ENCODE measurements at regions not wholly inside any gene's neighbourhood (a gene's known extent, or its start where the extent isn't known, plus 50 kb on each side); places are given as distances from the start of the nearest gene placed in this dataset.

- DNase-seq (ENCODE audit: low read depth, low spot score), result no peak
- TF ChIP-seq, protein P1, sequence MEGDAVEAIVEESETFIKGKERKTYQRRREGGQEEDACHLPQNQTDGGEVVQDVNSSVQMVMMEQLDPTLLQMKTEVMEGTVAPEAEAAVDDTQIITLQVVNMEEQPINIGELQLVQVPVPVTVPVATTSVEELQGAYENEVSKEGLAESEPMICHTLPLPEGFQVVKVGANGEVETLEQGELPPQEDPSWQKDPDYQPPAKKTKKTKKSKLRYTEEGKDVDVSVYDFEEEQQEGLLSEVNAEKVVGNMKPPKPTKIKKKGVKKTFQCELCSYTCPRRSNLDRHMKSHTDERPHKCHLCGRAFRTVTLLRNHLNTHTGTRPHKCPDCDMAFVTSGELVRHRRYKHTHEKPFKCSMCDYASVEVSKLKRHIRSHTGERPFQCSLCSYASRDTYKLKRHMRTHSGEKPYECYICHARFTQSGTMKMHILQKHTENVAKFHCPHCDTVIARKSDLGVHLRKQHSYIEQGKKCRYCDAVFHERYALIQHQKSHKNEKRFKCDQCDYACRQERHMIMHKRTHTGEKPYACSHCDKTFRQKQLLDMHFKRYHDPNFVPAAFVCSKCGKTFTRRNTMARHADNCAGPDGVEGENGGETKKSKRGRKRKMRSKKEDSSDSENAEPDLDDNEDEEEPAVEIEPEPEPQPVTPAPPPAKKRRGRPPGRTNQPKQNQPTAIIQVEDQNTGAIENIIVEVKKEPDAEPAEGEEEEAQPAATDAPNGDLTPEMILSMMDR (IDR thresholded peaks at IDR 0.05), result no peak
- TF ChIP-seq SIN3A (IDR thresholded peaks at IDR 0.05; ENCODE audit: borderline replicate concordance, insufficient read depth, low read depth, low read length) (no peak), TCF7L2 (IDR thresholded peaks at IDR 0.05; ENCODE audit: low read depth, low read length) (no peak), POLR2AphosphoS5 (IDR thresholded peaks at IDR 0.05; ENCODE audit: low read depth, low read length) (no peak)
- TF ChIP-seq, protein P2, sequence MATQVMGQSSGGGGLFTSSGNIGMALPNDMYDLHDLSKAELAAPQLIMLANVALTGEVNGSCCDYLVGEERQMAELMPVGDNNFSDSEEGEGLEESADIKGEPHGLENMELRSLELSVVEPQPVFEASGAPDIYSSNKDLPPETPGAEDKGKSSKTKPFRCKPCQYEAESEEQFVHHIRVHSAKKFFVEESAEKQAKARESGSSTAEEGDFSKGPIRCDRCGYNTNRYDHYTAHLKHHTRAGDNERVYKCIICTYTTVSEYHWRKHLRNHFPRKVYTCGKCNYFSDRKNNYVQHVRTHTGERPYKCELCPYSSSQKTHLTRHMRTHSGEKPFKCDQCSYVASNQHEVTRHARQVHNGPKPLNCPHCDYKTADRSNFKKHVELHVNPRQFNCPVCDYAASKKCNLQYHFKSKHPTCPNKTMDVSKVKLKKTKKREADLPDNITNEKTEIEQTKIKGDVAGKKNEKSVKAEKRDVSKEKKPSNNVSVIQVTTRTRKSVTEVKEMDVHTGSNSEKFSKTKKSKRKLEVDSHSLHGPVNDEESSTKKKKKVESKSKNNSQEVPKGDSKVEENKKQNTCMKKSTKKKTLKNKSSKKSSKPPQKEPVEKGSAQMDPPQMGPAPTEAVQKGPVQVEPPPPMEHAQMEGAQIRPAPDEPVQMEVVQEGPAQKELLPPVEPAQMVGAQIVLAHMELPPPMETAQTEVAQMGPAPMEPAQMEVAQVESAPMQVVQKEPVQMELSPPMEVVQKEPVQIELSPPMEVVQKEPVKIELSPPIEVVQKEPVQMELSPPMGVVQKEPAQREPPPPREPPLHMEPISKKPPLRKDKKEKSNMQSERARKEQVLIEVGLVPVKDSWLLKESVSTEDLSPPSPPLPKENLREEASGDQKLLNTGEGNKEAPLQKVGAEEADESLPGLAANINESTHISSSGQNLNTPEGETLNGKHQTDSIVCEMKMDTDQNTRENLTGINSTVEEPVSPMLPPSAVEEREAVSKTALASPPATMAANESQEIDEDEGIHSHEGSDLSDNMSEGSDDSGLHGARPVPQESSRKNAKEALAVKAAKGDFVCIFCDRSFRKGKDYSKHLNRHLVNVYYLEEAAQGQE (IDR thresholded peaks at IDR 0.05; ENCODE audit: insufficient read depth in 1 of 2, low read depth in 2 of 2, low read length in 1 of 2), result no peak
- Histone ChIP-seq H3K27me3 (ENCODE audit: control insufficient read depth, insufficient read depth, low read length) (peaks cover 3% of the 10 kb centered on the region; the same call in 1 of the 2 replicates), H3K36me3 (ENCODE audit: control insufficient read depth, insufficient read depth, low read length) (no peaks in the 10 kb centered on the region), H3K27ac (ENCODE audit: low read length) (no peak overlapping the region), H3K4me3 (ENCODE audit: low read depth in 2 of 2, low read length in 2 of 2) (no peak overlapping the region), H3K4me1 (ENCODE audit: control insufficient read depth, insufficient read depth, low read length) (no peaks in the 10 kb centered on the region), H3K9me3 (ENCODE audit: control insufficient read depth, insufficient read depth, low read depth, low read length) (no peaks in the 10 kb centered on the region)
- intact Hi-C loops (cut with micrococcal nuclease; ENCODE audit: unreplicated experiment), result no loop called here
- no peak for ATAC-seq
- in situ Hi-C loops (cut with HindIII; ENCODE audit: low pct_unique_long_range_greater_than_20kb, low sequenced_read_pairs), result no loop called here
- BruUV-seq (replicated peaks), result no TSS peak
- ChIA-PET POLR2A (no interaction called here), CTCF (no interaction called here)
Observed at GRCh38 chr10:88069338-88069737, 205.9 kb downstream of the PTEN start.

DNA sequence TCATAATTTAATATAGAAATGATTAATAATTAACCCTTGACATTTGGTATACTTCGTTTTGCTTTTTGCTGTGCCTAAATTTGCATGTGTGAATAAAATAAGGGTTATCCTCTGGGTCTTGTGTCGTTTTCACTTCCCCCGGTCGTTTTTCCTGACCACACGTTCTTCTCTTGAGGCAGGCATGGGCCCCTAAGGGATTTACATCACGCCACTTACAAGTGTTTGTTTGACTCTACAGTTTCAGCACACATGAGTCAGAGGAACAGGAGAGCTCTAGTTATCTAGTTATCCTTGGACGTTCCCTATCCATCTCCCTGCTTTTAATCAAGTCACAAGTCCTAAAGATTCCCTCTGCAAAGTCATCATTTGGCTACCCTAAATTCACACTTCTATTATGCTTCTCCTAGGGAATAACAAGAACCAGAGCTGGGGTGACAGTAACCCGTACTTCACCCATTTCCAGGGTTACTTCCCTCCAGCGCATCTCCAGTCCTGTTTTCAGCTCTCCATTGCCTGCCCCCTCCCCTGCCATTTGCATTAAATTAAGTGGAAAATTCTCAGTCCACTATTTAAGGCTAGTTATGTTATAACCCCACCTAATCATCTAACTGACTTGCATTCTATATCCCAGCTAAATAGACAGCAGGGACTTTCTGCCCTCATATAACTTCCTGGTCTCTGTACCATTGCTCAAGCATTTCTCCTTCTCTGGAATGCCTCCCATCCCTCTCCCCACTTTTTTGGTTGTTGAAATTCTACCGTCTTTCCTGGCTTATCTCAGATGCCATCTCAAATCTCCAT lies 206.9 kb downstream of the PTEN start:
- ATAC-seq (no peak), DNase-seq (ENCODE audit: low read depth, low spot score) (no peak)
- no peak overlapping the region for H3K4me3 ChIP-seq (ENCODE audit: low read depth in 2 of 2, low read length in 2 of 2)
- H3K4me1 ChIP-seq (ENCODE audit: control insufficient read depth, insufficient read depth, low read length), result no peaks in the 10 kb centered on the region
- ChIA-PET CTCF (no interaction called here), POLR2A (no interaction called here)
- BruUV-seq (replicated peaks), result no TSS peak
- TF ChIP-seq SIN3A (IDR thresholded peaks at IDR 0.05; ENCODE audit: borderline replicate concordance, insufficient read depth, low read depth, low read length), result no peak
- TF ChIP-seq, protein P2 (IDR thresholded peaks at IDR 0.05; ENCODE audit: insufficient read depth in 1 of 2, low read depth in 2 of 2, low read length in 1 of 2), result no peak
- no peak for TF ChIP-seq POLR2AphosphoS5 (IDR thresholded peaks at IDR 0.05; ENCODE audit: low read depth, low read length)
- TF ChIP-seq, protein P1 (IDR thresholded peaks at IDR 0.05), result no peak
- TF ChIP-seq TCF7L2 (IDR thresholded peaks at IDR 0.05; ENCODE audit: low read depth, low read length), result no peak
- in situ Hi-C loops (cut with HindIII; ENCODE audit: low pct_unique_long_range_greater_than_20kb, low sequenced_read_pairs), result no loop called here
- no peaks in the 10 kb centered on the region for H3K9me3 ChIP-seq (ENCODE audit: control insufficient read depth, insufficient read depth, low read depth, low read length)
- intact Hi-C loops (cut with micrococcal nuclease; ENCODE audit: unreplicated experiment), result no loop called here
- peaks cover 3% of the 10 kb centered on the region; the same call in 1 of the 2 replicates for H3K27me3 ChIP-seq (ENCODE audit: control insufficient read depth, insufficient read depth, low read length)
- H3K36me3 ChIP-seq (ENCODE audit: control insufficient read depth, insufficient read depth, low read length), result no peaks in the 10 kb centered on the region
- no peak overlapping the region for H3K27ac ChIP-seq (ENCODE audit: low read length)

All from Panc1 (cell line).